Fibroblast of lung (primary cell): ENCODE measurements at regions not wholly inside any gene's neighbourhood (a gene's known extent, or its start where the extent isn't known, plus 50 kb on each side); places are given as distances from the start of the nearest gene placed in this dataset.
A peak's percentile ranks its signal among the peaks of the same experiment; 100 is the strongest.
"Not testable (repeated sequence)": the region's sequence is repeated elsewhere in the genome, so short reads cannot be mapped to it uniquely, and the experiment has no call there.

Experiments used
- DNase-seq, 2 donors: peaks; one replicate each; pipeline versions ENCODE4 v3.0.0 to v3.0.0-alpha.2; 2010; ENCODE audit warnings: low read depth in 2 of 2
- H2AFZ ChIP-seq: 2 replicates; pipeline ENCODE4 v1.5.1; 2012; ENCODE audit warnings: low read length, control low read depth, inconsistent platforms
- H3K27ac ChIP-seq: 2 replicates; pipeline ENCODE4 v1.5.1; 2011; ENCODE audit warnings: low read length, control low read depth; ENCODE audit not compliant: insufficient read depth
- H3K27me3 ChIP-seq: 2 replicates; pipeline ENCODE4 v1.5.1; 2011; ENCODE audit warnings: mild to moderate bottlenecking, low read length; ENCODE audit not compliant: control insufficient read depth, insufficient read depth
- H3K36me3 ChIP-seq: 2 replicates; pipeline ENCODE4 v1.5.1; 2011; ENCODE audit warnings: low read length; ENCODE audit not compliant: control insufficient read depth, insufficient read depth
- H3K4me1 ChIP-seq: 2 replicates; pipeline ENCODE4 v1.5.1; 2011; ENCODE audit warnings: low read length; ENCODE audit not compliant: control insufficient read depth, insufficient read depth; ENCODE audit errors: extremely low read depth
- H3K4me2 ChIP-seq: 2 replicates; pipeline ENCODE4 v1.5.1; 2011; ENCODE audit warnings: low read length, control low read depth; ENCODE audit not compliant: insufficient read depth; ENCODE audit errors: extremely low read depth
- H3K4me3 ChIP-seq, 4 experiments: fragments of 200-600 bp in 1 of 4; sonication (generic) in 1 of 4; replicated peaks in 1 of 4; 2 replicates each; pipeline ENCODE4 v1.5.1; 2011 to 2016; ENCODE audit warnings: low read length in 4 of 4, low read depth in 3 of 4, mild to moderate bottlenecking in 3 of 4, control low read depth in 2 of 4, inconsistent platforms in 1 of 4, mixed read lengths in 1 of 4; ENCODE audit not compliant: insufficient read depth in 1 of 4; ENCODE audit errors: control extremely low read depth in 1 of 4
- H3K79me2 ChIP-seq: 2 replicates; pipeline ENCODE4 v1.5.1; 2012; ENCODE audit warnings: mild to moderate bottlenecking, low read length, inconsistent platforms; ENCODE audit not compliant: control insufficient read depth, insufficient read depth
- H3K9ac ChIP-seq: 2 replicates; pipeline ENCODE4 v1.5.1; 2011; ENCODE audit warnings: mild to moderate bottlenecking, low read length, control low read depth; ENCODE audit not compliant: insufficient read depth
- H3K9me3 ChIP-seq: 2 replicates; pipeline ENCODE4 v1.5.1; 2012; ENCODE audit warnings: low read depth, low read length; ENCODE audit not compliant: control insufficient read depth, insufficient read depth
- H4K20me1 ChIP-seq: 2 replicates; pipeline ENCODE4 v1.5.1; 2011; ENCODE audit warnings: low read length; ENCODE audit not compliant: control insufficient read depth, insufficient read depth; ENCODE audit errors: extremely low read depth
- CTCF ChIP-seq, 2 donors: IDR thresholded peaks in 1 of 2; conservative IDR thresholded peaks in 1 of 2; 1 replicate in 1 of 2; 2 replicates in 1 of 2; pipeline ENCODE4 v1.5.1; 2011 to 2012; ENCODE audit warnings: low read length in 2 of 2, control low read depth in 1 of 2, inconsistent platforms in 1 of 2, low read depth in 1 of 2, mild to moderate bottlenecking in 1 of 2
- EZH2 ChIP-seq: IDR thresholded peaks from 2 replicates; pipeline ENCODE4 v1.5.1; 2012; ENCODE audit warnings: low read length, control low read depth, mild to moderate bottlenecking; ENCODE audit errors: missing control alignments

GRCh38 chr7:32691965-32692815, 196.9 kb downstream of the AVL9 start:
- peak; percentile 8 to 17 for TF ChIP-seq CTCF (conservative IDR thresholded peaks at IDR 0.05 in 1 of 2, IDR thresholded peaks at IDR 0.05 in 1 of 2; ENCODE audit: low read depth in 1 of 2, low read length in 2 of 2)
- H4K20me1 ChIP-seq, H3K27ac ChIP-seq, H3K79me2 ChIP-seq, H3K4me1 ChIP-seq, H2AFZ ChIP-seq, H3K9ac ChIP-seq, H3K27me3 ChIP-seq, H3K4me2 ChIP-seq, H3K36me3 ChIP-seq, H3K9me3 ChIP-seq: not testable (repeated sequence)
- peak overlapping the region in 1 of 4 experiments; percentile 6 for H3K4me3 ChIP-seq
- peak; percentile 36 to 56 for DNase-seq

GRCh38 chr7:32688092-32688491, 192.8 kb downstream of the AVL9 start:
- not testable (repeated sequence) for H4K20me1 ChIP-seq, DNase-seq, H3K27me3 ChIP-seq, H3K79me2 ChIP-seq, H3K36me3 ChIP-seq, H3K4me3 ChIP-seq, H2AFZ ChIP-seq, H3K9ac ChIP-seq, H3K4me1 ChIP-seq, H3K27ac ChIP-seq, H3K9me3 ChIP-seq, H3K4me2 ChIP-seq

- Histone ChIP-seq H4K20me1 (no peaks in the 10 kb centered on the region), H3K9ac (no peak overlapping the region), H3K27ac (peak overlapping the region; percentile 20), H3K4me2 (no peak overlapping the region), H3K79me2 (no peaks in the 10 kb centered on the region), H3K27me3 (no peaks in the 10 kb centered on the region), H3K4me1 (peaks cover 2% of the 10 kb centered on the region), H3K36me3 (no peaks in the 10 kb centered on the region), H2AFZ (no peak overlapping the region), H3K4me3 (no peak overlapping the region), H3K9me3 (no peaks in the 10 kb centered on the region)
- DNase-seq = no peak
- no peak for TF ChIP-seq CTCF (conservative IDR thresholded peaks at IDR 0.05 in 1 of 2, IDR thresholded peaks at IDR 0.05 in 1 of 2; ENCODE audit: low read depth in 1 of 2, low read length in 2 of 2)
- no peak for TF ChIP-seq EZH2
Observed at GRCh38 chr7:32681174-32681518, 185.9 kb downstream of the AVL9 start.
